ENCODE measurements at regions not wholly inside any gene's neighbourhood (a gene's known extent, or its start where the extent isn't known, plus 50 kb on each side); places are given as distances from the start of the nearest gene placed in this dataset.
A peak's percentile ranks its signal among the peaks of the same experiment; 100 is the strongest.

- DNase-seq (ENCODE audit: low read depth): no peak
Observed at GRCh38 chr2:6518361-6518760, 347.3 kb downstream of the CMPK2 start.

GRCh38 chr2:6523476-6523875, 342.2 kb downstream of the CMPK2 start:
- DNase-seq (ENCODE audit: low read depth): no peak

GRCh38 chr2:6524691-6525474, 340.8 kb downstream of the CMPK2 start:
- peak; percentile 54 for DNase-seq (ENCODE audit: low read depth)

- no peak for DNase-seq (ENCODE audit: low read depth)
Observed at GRCh38 chr2:6525475-6525964, 340.2 kb downstream of the CMPK2 start.

- DNase-seq (ENCODE audit: low read depth): peak; percentile 11
Observed at GRCh38 chr2:6526093-6526824, 339.4 kb downstream of the CMPK2 start.

- DNase-seq (ENCODE audit: low read depth): no peak
Observed at GRCh38 chr2:6531304-6531703, 334.4 kb downstream of the CMPK2 start.

- DNase-seq (ENCODE audit: low read depth): no peak
Observed at GRCh38 chr2:6535572-6535971, 330.1 kb downstream of the CMPK2 start.

- no peak for DNase-seq (ENCODE audit: low read depth)
Observed at GRCh38 chr2:6538607-6539006, 327.1 kb downstream of the CMPK2 start.

- peak; percentile 7 for DNase-seq (ENCODE audit: low read depth)
Observed at GRCh38 chr2:6545336-6545735, 320.4 kb downstream of the CMPK2 start.

- DNase-seq (ENCODE audit: low read depth): no peak
Observed at GRCh38 chr2:6545795-6546194, 319.9 kb downstream of the CMPK2 start.

GRCh38 chr2:6554466-6554865, 311.2 kb downstream of the CMPK2 start:
- DNase-seq (ENCODE audit: low read depth): no peak

GRCh38 chr2:6556755-6557154, 309.0 kb downstream of the CMPK2 start:
- DNase-seq (ENCODE audit: low read depth): peak; percentile 88

- peak; percentile 23 for DNase-seq (ENCODE audit: low read depth)
Observed at GRCh38 chr2:6557737-6558136, 308.0 kb downstream of the CMPK2 start.

- DNase-seq (ENCODE audit: low read depth): no peak
Observed at GRCh38 chr2:6562771-6563170, 302.9 kb downstream of the CMPK2 start.

GRCh38 chr2:6564326-6564725, 301.4 kb downstream of the CMPK2 start:
- DNase-seq (ENCODE audit: low read depth): no peak

- no peak for DNase-seq (ENCODE audit: low read depth)
Observed at GRCh38 chr2:6574121-6574520, 291.6 kb downstream of the CMPK2 start.

- DNase-seq (ENCODE audit: low read depth): no peak
Observed at GRCh38 chr2:6576302-6576701, 289.4 kb downstream of the CMPK2 start.

GRCh38 chr2:6577960-6578359, 287.7 kb downstream of the CMPK2 start:
- no peak for DNase-seq (ENCODE audit: low read depth)

GRCh38 chr2:6578416-6578815, 287.3 kb downstream of the CMPK2 start:
- DNase-seq (ENCODE audit: low read depth): no peak

- no peak for DNase-seq (ENCODE audit: low read depth)
Observed at GRCh38 chr2:6579281-6579680, 286.4 kb downstream of the CMPK2 start.

- DNase-seq (ENCODE audit: low read depth): peak; percentile 19
Observed at GRCh38 chr2:6580982-6581381, 284.7 kb downstream of the CMPK2 start.

GRCh38 chr2:6589150-6589549, 276.6 kb downstream of the CMPK2 start:
- no peak for DNase-seq (ENCODE audit: low read depth)

GRCh38 chr2:6590442-6590841, 275.3 kb downstream of the CMPK2 start:
- no peak for DNase-seq (ENCODE audit: low read depth)
